H1 (cell line): ENCODE measurements at regions not wholly inside any gene's neighbourhood (a gene's known extent, or its start where the extent isn't known, plus 50 kb on each side); places are given as distances from the start of the nearest gene placed in this dataset.

ENCODE experiments used
- CTCF ChIA-PET: fragments of 300-600 bp; sonication (Branson Sonifier 250); formaldehyde crosslinking; loops from one replicate; lab custom pipeline; 2021; ENCODE audit not compliant: partially characterized antibody; lab: Charles Lee
- POLR2A ChIA-PET: fragments of 300-600 bp; sonication (Branson Sonifier 250); formaldehyde crosslinking; loops from one replicate; lab custom pipeline; 2021; ENCODE audit warnings: inconsistent platforms; ENCODE audit not compliant: partially characterized antibody; lab: Charles Lee
- DNase-seq, 2 experiments: peaks; one replicate each; pipeline versions ENCODE4 v3.0.0 to v3.0.0-alpha.2; 2010 to 2022; ENCODE audit warnings: low spot score in 2 of 2, low read depth in 1 of 2, mixed read lengths in 1 of 2
- FAIRE-seq: peaks from 2 replicates; lab custom pipeline; 2011; peaks lifted over from hg19 to GRCh38; lab: Jason Lieb, UNC
- H2AFZ ChIP-seq: 2 replicates; pipeline ENCODE4 v1.8.1; 2012; ENCODE audit warnings: low read length, inconsistent platforms
- H2AK5ac ChIP-seq: 2 replicates; pipeline ENCODE4 v1.6.1; 2013; ENCODE audit warnings: low read depth, low read length
- H2BK120ac ChIP-seq: replicated peaks from 2 replicates; pipeline ENCODE3; 2013; ENCODE audit warnings: low read depth, low read length, inconsistent platforms
- H2BK12ac ChIP-seq: 2 replicates; pipeline ENCODE4 v1.6.1; 2013; ENCODE audit warnings: low read depth, low read length
- H2BK15ac ChIP-seq: 2 replicates; pipeline ENCODE4 v1.6.1; 2013; ENCODE audit warnings: low read length
- H2BK20ac ChIP-seq: 2 replicates; pipeline ENCODE4 v1.6.1; 2013; ENCODE audit warnings: low read length
- H2BK5ac ChIP-seq: 2 replicates; pipeline ENCODE4 v1.6.1; 2013; ENCODE audit warnings: low read depth, low read length
- H3K14ac ChIP-seq: 2 replicates; pipeline ENCODE4 v1.6.1; 2013; ENCODE audit warnings: inconsistent platforms; ENCODE audit not compliant: insufficient read length
- H3K18ac ChIP-seq: 2 replicates; pipeline ENCODE4 v1.6.1; 2013; ENCODE audit warnings: low read length; ENCODE audit errors: extremely low read depth
- H3K23ac ChIP-seq: 2 replicates; pipeline ENCODE4 v1.6.1; 2013; ENCODE audit warnings: inconsistent platforms; ENCODE audit not compliant: insufficient read length
- H3K23me2 ChIP-seq: 2 replicates; pipeline ENCODE4 v1.6.1; 2013; ENCODE audit warnings: low read depth, low read length
- H3K27ac ChIP-seq: 2 replicates; pipeline ENCODE4 v1.6.1; 2011; ENCODE audit warnings: low read depth, low read length, inconsistent platforms
- H3K27me3 ChIP-seq, 4 experiments: replicated peaks in 1 of 4; 1 replicate in 1 of 4; 2 replicates in 3 of 4; pipeline versions ENCODE4 v1.6.1 to v1.8.1; 2011 to 2013; ENCODE audit warnings: low read length in 3 of 4, mild to moderate bottlenecking in 3 of 4, inconsistent platforms in 2 of 4, mixed read lengths in 2 of 4, moderate library complexity in 1 of 4; ENCODE audit not compliant: control insufficient read depth in 3 of 4, insufficient read depth in 3 of 4; ENCODE audit errors: extremely low read depth in 1 of 4
- H3K36me3 ChIP-seq, 4 experiments: 2 replicates each; pipeline versions ENCODE4 v1.6.1 to v1.8.1; 2011 to 2013; ENCODE audit warnings: mild to moderate bottlenecking in 4 of 4, low read length in 3 of 4, moderate library complexity in 2 of 4, control low read depth in 1 of 4, inconsistent platforms in 1 of 4; ENCODE audit not compliant: insufficient read depth in 4 of 4, control insufficient read depth in 2 of 4
- H3K4ac ChIP-seq: replicated peaks from 2 replicates; pipeline ENCODE3; 2013; ENCODE audit warnings: low read length, low read depth, mixed read lengths, inconsistent platforms; ENCODE audit not compliant: insufficient read length
- H3K4me1 ChIP-seq, 4 experiments: replicated peaks in 1 of 4; 1 replicate in 1 of 4; 2 replicates in 3 of 4; pipeline versions ENCODE4 v1.6.1 to v1.8.1; 2011 to 2013; ENCODE audit warnings: low read length in 3 of 4, inconsistent platforms in 2 of 4, mixed read lengths in 1 of 4; ENCODE audit not compliant: insufficient read depth in 4 of 4, control insufficient read depth in 3 of 4
- H3K4me2 ChIP-seq, 2 experiments: 2 replicates each; pipeline versions ENCODE4 v1.6.1 to v1.8.1; 2011 to 2013; ENCODE audit warnings: low read depth in 2 of 2, low read length in 2 of 2, control low read depth in 1 of 2, inconsistent platforms in 1 of 2, mild to moderate bottlenecking in 1 of 2; ENCODE audit not compliant: insufficient read depth in 1 of 2
- H3K4me3 ChIP-seq, 4 experiments: fragments of 200-600, 300-600 bp in 1 of 4; sonication (generic), shearing (Covaris generic), sonication (Bioruptor Twin) in 1 of 4; 2 replicates each; pipeline versions ENCODE4 v1.5.1 to v1.8.1; 2011 to 2016; ENCODE audit warnings: low read length in 4 of 4, low read depth in 3 of 4, control low read depth in 2 of 4, inconsistent platforms in 2 of 4, mild to moderate bottlenecking in 2 of 4, mixed read lengths in 1 of 4, moderate library complexity in 1 of 4; ENCODE audit not compliant: insufficient read depth in 2 of 4; ENCODE audit errors: extremely low read depth in 1 of 4
- H3K56ac ChIP-seq: replicated peaks from 2 replicates; pipeline ENCODE3; 2013; ENCODE audit warnings: low read depth, mild to moderate bottlenecking, mixed read lengths, low read length, inconsistent platforms; ENCODE audit not compliant: insufficient read length
- H3K79me1 ChIP-seq: 2 replicates; pipeline ENCODE4 v1.6.1; 2013; ENCODE audit warnings: low read depth, low read length, control low read depth
- H3K79me2 ChIP-seq, 2 experiments: 2 replicates each; pipeline versions ENCODE4 v1.6.1 to v1.8.1; 2012 to 2013; ENCODE audit warnings: low read length in 2 of 2, mild to moderate bottlenecking in 2 of 2, inconsistent platforms in 1 of 2; ENCODE audit not compliant: insufficient read depth in 2 of 2, control insufficient read depth in 1 of 2
- H3K9ac ChIP-seq, 4 experiments: replicated peaks in 1 of 4; 1 replicate in 1 of 4; 2 replicates in 3 of 4; pipeline versions ENCODE4 v1.6.1 to v1.8.1; 2011 to 2013; ENCODE audit warnings: low read depth in 3 of 4, low read length in 3 of 4, control low read depth in 2 of 4, mild to moderate bottlenecking in 2 of 4, moderate library complexity in 2 of 4, inconsistent platforms in 1 of 4; ENCODE audit errors: extremely low read depth in 1 of 4
- H3K9me3 ChIP-seq, 2 experiments: 2 replicates each; pipeline versions ENCODE4 v1.6.1 to v1.8.1; 2012 to 2013; ENCODE audit warnings: mild to moderate bottlenecking in 2 of 2, moderate library complexity in 2 of 2, control low read depth in 1 of 2, inconsistent platforms in 1 of 2, low read depth in 1 of 2, low read length in 1 of 2, mixed read lengths in 1 of 2; ENCODE audit not compliant: insufficient read depth in 2 of 2
- H4K20me1 ChIP-seq, 2 experiments: replicated peaks in 1 of 2; 2 replicates each; pipeline versions ENCODE3 to v1.8.1; 2011 to 2013; ENCODE audit warnings: inconsistent platforms in 2 of 2, low read length in 2 of 2, mild to moderate bottlenecking in 1 of 2; ENCODE audit not compliant: insufficient read depth in 2 of 2, control insufficient read depth in 1 of 2
- H4K5ac ChIP-seq: 2 replicates; pipeline ENCODE4 v1.6.1; 2013; ENCODE audit warnings: low read length, low read depth, mixed read lengths, inconsistent platforms; ENCODE audit not compliant: insufficient read length
- H4K8ac ChIP-seq: 2 replicates; pipeline ENCODE4 v1.8.0; 2013; ENCODE audit warnings: mild to moderate bottlenecking, moderate library complexity, low read length, inconsistent platforms; ENCODE audit not compliant: insufficient read depth; ENCODE audit errors: extremely low read depth
- H4K91ac ChIP-seq: replicated peaks from 2 replicates; pipeline ENCODE3; 2013; ENCODE audit warnings: low read length, mixed read lengths, inconsistent platforms; ENCODE audit not compliant: insufficient read length
- ATF2 ChIP-seq: IDR thresholded peaks from 2 replicates; pipeline ENCODE4 v1.6.1; 2012; ENCODE audit warnings: low read length, inconsistent platforms
- BACH1 ChIP-seq: IDR thresholded peaks from 2 replicates; pipeline ENCODE4 v1.6.1; 2012; ENCODE audit warnings: low read length, improper control_type of control experiment
- CBX8 ChIP-seq: fragments of 300-800, 300-1000 bp; sonication (generic); IDR thresholded peaks from 2 replicates; pipeline ENCODE4 v1.7.1; 2016; ENCODE audit warnings: low read depth, low read length, borderline replicate concordance
- CREB1 ChIP-seq: IDR thresholded peaks from 2 replicates; pipeline ENCODE4 v1.6.1; 2012; ENCODE audit warnings: inconsistent platforms
- HDAC2 ChIP-seq, 2 experiments: fragments of 300-600 bp in 1 of 2; sonication (generic) in 1 of 2; IDR thresholded peaks; 2 replicates each; pipeline ENCODE4 v1.6.1; 2011 to 2012; ENCODE audit warnings: low read depth in 2 of 2, low read length in 2 of 2, mild to moderate bottlenecking in 2 of 2, moderate library complexity in 2 of 2, borderline replicate concordance in 1 of 2, inconsistent platforms in 1 of 2
- JUND ChIP-seq: IDR thresholded peaks from 2 replicates; pipeline ENCODE4 v1.6.1; 2011; ENCODE audit warnings: mild to moderate bottlenecking, improper control_type of control experiment, low read length
- KDM1A ChIP-seq: fragments of 200-600, 300-600 bp; sonication (generic); IDR thresholded peaks from 2 replicates; pipeline ENCODE4 v1.7.1; 2016; ENCODE audit warnings: mild to moderate bottlenecking, low read length, borderline replicate concordance
- MAX ChIP-seq: IDR thresholded peaks from 2 replicates; pipeline ENCODE4 v1.6.1; 2012; ENCODE audit warnings: inconsistent platforms
- PHF8 ChIP-seq: fragments of 200-600 bp; sonication (generic); conservative IDR thresholded peaks from 2 replicates; pipeline ENCODE4 v1.7.1; 2012; ENCODE audit warnings: low read depth, mild to moderate bottlenecking, inconsistent platforms, low read length, moderate library complexity
- RNF2 ChIP-seq: fragments of 200-900, 300-1000 bp; sonication (generic); IDR thresholded peaks from 2 replicates; pipeline ENCODE4 v1.7.1; 2016; ENCODE audit warnings: borderline replicate concordance, low read depth, mild to moderate bottlenecking, antibody characterized with exemption, low read length; ENCODE audit not compliant: poor library complexity, severe bottlenecking; ENCODE audit errors: missing control alignments
- TCF12 ChIP-seq: IDR thresholded peaks from 2 replicates; pipeline ENCODE4 v1.6.1; 2011; ENCODE audit warnings: low read depth, mild to moderate bottlenecking, low read length
- WGBS, 2 experiments: shearing (Covaris generic) in 1 of 2; methylation state at CpG; one replicate each; pipeline versions ENCODE4 v1.1.6 to v1.1.7; 2013 to 2015; ENCODE audit warnings: low lambda C conversion rate in 2 of 2, mixed read lengths in 2 of 2, inconsistent platforms in 1 of 2, low coverage in 1 of 2, missing lambda C conversion rate in 1 of 2; ENCODE audit not compliant: insufficient replicate concordance in 2 of 2, insufficient coverage in 1 of 2, insufficient read length in 1 of 2; ENCODE audit errors: extremely low coverage in 1 of 2, missing lambda C conversion rate in 1 of 2; 5-methylcytosine and 5-hydroxymethylcytosine counted together

- no peak overlapping the region for H3K4ac ChIP-seq
- H3K4me2 ChIP-seq, result no peak overlapping the region
- no peak overlapping the region for H3K9ac ChIP-seq
- 91% methylated on average over 4 of the region's 4 CpGs; no CpG with 5 or more reads in 1 of the 2 experiments for WGBS, 2 experiments
- H3K4me1 ChIP-seq, result no peaks in the 10 kb centered on the region
- H2BK20ac ChIP-seq, result no peak overlapping the region
- no peak overlapping the region for H3K56ac ChIP-seq
- no peak overlapping the region for H4K91ac ChIP-seq
- no peak overlapping the region for H4K5ac ChIP-seq
- no peak overlapping the region for H3K18ac ChIP-seq
- H2BK15ac ChIP-seq, result no peak overlapping the region
- no peaks in the 10 kb centered on the region for H3K36me3 ChIP-seq
- no peak overlapping the region for H2BK5ac ChIP-seq
- H3K79me2 ChIP-seq, result no peaks in the 10 kb centered on the region
- H3K9me3 ChIP-seq, result no peaks in the 10 kb centered on the region
- H4K8ac ChIP-seq, result no peak overlapping the region
- no peaks in the 10 kb centered on the region for H4K20me1 ChIP-seq
- H3K27me3 ChIP-seq, result no peaks in the 10 kb centered on the region
- H2AK5ac ChIP-seq, result no peak overlapping the region
- H2BK120ac ChIP-seq, result no peak overlapping the region
- H3K14ac ChIP-seq, result no peak overlapping the region
- no peak overlapping the region for H2AFZ ChIP-seq
- DNase-seq (no peak), FAIRE-seq (no peak)
- H3K27ac ChIP-seq, result no peak overlapping the region
- CTCF ChIA-PET, result no interaction called here
- H3K4me3 ChIP-seq, result no peak overlapping the region
- H3K79me1 ChIP-seq, result no peaks in the 10 kb centered on the region
- no peak overlapping the region for H2BK12ac ChIP-seq
- H3K23me2 ChIP-seq, result no peaks in the 10 kb centered on the region
- no peak overlapping the region for H3K23ac ChIP-seq
- POLR2A ChIA-PET, result no interaction called here
- TF ChIP-seq CBX8, result no peak
- TF ChIP-seq JUND, result no peak
- TF ChIP-seq MAX, result no peak
- no peak for TF ChIP-seq KDM1A
- no peak for TF ChIP-seq PHF8
- no peak for TF ChIP-seq BACH1
- TF ChIP-seq TCF12, result no peak
- TF ChIP-seq HDAC2 (IDR thresholded peaks at IDR 0.05; ENCODE audit: borderline replicate concordance in 1 of 2, low read depth in 2 of 2, low read length in 2 of 2), result no peak
- TF ChIP-seq CREB1, result no peak
- no peak for TF ChIP-seq ATF2
- TF ChIP-seq RNF2, result no peak
Measured at GRCh38 chr1:163912170-163912884, 590.6 kb downstream of the NUF2 start.
